ENCODE measurements at regions not wholly inside any gene's neighbourhood (a gene's known extent, or its start where the extent isn't known, plus 50 kb on each side); places are given as distances from the start of the nearest gene placed in this dataset.

DNA sequence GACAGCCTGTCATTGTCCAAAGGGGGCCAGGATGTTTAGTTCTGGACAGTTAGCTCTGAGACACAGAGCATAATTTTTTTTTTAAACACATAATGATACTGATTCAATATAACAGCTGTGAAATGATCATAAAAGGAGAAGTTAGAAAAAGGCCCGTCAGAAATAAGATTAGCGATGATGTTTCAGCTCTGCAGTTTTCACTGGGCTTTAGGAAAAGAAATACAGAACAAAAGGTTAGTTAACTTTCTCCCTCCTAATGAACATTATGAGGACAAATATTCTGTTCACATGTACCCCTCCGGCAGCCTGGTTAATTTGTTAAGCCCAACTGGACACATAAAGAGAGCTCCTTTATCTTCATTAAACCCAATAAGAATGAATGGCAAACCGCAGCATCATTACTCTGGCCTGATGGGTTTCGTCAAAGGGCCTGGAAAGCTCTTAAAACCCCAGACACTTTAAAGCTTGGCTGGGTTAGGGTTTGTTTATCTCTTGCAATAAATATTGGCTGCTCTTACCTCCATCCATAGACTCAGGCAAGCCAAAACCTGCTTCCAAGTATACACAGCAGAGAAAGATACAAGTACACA lies 394.6 kb downstream of the KIF16B start:
- H3K27me3 ChIP-seq: no peaks in the 10 kb centered on the region
- intact Hi-C loops (cut with DNase I): no loop called here
- H3K4me3 ChIP-seq: no peak overlapping the region
- DNase-seq (ENCODE audit: extremely low spot score): no peak
- H3K27ac ChIP-seq (replicated peaks in 1 of 4): no peak overlapping the region
- WGBS: 42% methylated on average over 5 of the region's 5 CpGs
- no peak for TF ChIP-seq POLR2A (IDR thresholded peaks at IDR 0.05; ENCODE audit: low read depth)
- no peak for TF ChIP-seq POLR2AphosphoS5 (IDR thresholded peaks at IDR 0.05)
- TF ChIP-seq, protein P1, sequence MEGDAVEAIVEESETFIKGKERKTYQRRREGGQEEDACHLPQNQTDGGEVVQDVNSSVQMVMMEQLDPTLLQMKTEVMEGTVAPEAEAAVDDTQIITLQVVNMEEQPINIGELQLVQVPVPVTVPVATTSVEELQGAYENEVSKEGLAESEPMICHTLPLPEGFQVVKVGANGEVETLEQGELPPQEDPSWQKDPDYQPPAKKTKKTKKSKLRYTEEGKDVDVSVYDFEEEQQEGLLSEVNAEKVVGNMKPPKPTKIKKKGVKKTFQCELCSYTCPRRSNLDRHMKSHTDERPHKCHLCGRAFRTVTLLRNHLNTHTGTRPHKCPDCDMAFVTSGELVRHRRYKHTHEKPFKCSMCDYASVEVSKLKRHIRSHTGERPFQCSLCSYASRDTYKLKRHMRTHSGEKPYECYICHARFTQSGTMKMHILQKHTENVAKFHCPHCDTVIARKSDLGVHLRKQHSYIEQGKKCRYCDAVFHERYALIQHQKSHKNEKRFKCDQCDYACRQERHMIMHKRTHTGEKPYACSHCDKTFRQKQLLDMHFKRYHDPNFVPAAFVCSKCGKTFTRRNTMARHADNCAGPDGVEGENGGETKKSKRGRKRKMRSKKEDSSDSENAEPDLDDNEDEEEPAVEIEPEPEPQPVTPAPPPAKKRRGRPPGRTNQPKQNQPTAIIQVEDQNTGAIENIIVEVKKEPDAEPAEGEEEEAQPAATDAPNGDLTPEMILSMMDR (IDR thresholded peaks at IDR 0.05): no peak
- no peak for TF ChIP-seq EP300 (IDR thresholded peaks at IDR 0.05)
- no peaks in the 10 kb centered on the region for H3K36me3 ChIP-seq
- H3K4me1 ChIP-seq: no peaks in the 10 kb centered on the region
- H3K9me3 ChIP-seq: peaks cover 0 to 8% (median 2%) of the 10 kb centered on the region in 4 donors

DNA sequence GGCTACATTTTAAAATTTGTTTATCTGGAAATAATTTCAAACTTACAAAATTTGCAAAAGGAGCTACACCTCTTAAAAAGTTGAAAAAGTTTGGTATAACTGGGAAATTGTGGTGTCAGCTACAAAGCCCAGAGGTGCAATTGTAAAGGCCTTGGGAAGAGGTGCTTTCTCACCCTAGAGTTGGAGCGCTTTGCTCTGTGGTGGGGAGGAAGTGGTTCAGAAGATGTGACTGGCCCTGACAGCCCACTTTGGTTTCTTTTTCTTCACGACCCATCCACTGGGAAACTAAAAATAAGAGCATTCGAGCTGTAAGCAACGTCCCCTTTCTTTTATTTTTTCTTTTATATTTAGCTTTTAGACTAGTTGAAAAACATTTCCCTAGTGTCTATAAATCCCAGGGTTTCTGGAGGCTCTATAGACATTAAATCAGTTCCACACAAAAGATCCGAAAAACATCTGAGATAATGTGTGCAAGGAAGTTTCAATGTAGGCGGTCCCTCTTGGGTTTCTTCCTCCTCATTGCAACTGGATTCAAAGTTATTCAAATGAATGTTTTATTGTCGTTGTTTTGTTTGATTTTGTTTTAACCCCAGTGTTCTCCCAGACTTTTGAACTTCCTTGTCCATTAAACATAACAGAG lies 397.8 kb downstream of the KIF16B start:
- TF ChIP-seq POLR2A (IDR thresholded peaks at IDR 0.05; ENCODE audit: low read depth) (no peak), POLR2AphosphoS5 (IDR thresholded peaks at IDR 0.05) (no peak), EP300 (IDR thresholded peaks at IDR 0.05) (no peak)
- TF ChIP-seq, protein P1 (IDR thresholded peaks at IDR 0.05): no peak
- peak; percentile 45 for DNase-seq (ENCODE audit: extremely low spot score)
- H3K27ac ChIP-seq (replicated peaks in 1 of 4): no peak overlapping the region
- intact Hi-C loops (cut with DNase I): no loop called here
- no peaks in the 10 kb centered on the region for H3K4me1 ChIP-seq
- peaks cover 0 to 8% (median 2%) of the 10 kb centered on the region in 4 donors for H3K9me3 ChIP-seq
- no peaks in the 10 kb centered on the region for H3K36me3 ChIP-seq
- 75% methylated on average over 7 of the region's 7 CpGs for WGBS
- no peak overlapping the region for H3K4me3 ChIP-seq
- H3K27me3 ChIP-seq: no peaks in the 10 kb centered on the region

DNA sequence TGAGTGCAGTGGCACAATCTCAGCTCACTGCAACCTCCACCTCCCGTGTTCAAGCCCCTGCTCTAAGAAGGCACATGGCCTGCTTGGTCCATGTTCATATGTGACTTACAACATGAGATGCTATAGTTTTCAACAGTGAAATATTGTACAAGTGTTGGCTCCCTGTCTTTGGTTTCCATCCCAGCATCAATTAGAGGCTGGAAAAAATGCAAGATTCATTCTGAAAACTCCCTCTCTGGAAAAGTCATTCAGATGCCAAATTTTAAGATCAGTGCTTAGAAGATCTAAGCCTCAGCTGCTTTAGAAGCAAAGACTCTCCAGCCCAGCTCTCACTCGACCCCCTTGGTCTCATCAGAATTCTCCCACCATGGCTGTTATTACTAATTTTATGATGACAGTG lies 398.9 kb downstream of the KIF16B start:
- TF ChIP-seq POLR2A (IDR thresholded peaks at IDR 0.05; ENCODE audit: low read depth) (no peak), POLR2AphosphoS5 (IDR thresholded peaks at IDR 0.05) (no peak), EP300 (IDR thresholded peaks at IDR 0.05) (no peak)
- TF ChIP-seq, protein P1 (IDR thresholded peaks at IDR 0.05): no peak
- peak; percentile 64 for DNase-seq (ENCODE audit: extremely low spot score)
- Histone ChIP-seq H3K9me3 (peaks cover 0 to 4% (median 2%) of the 10 kb centered on the region in 4 donors), H3K36me3 (no peaks in the 10 kb centered on the region), H3K4me1 (no peaks in the 10 kb centered on the region), H3K27me3 (no peaks in the 10 kb centered on the region), H3K27ac (replicated peaks in 1 of 4) (no peak overlapping the region), H3K4me3 (no peak overlapping the region)
- 82% methylated on average over 2 of the region's 2 CpGs for WGBS
- intact Hi-C loops (cut with DNase I): no loop called here

GRCh38 chr20:16173044-16173443 lies 400.2 kb downstream of the KIF16B start:
- no peak for TF ChIP-seq POLR2AphosphoS5 (IDR thresholded peaks at IDR 0.05)
- TF ChIP-seq, protein P1 (IDR thresholded peaks at IDR 0.05): no peak
- no peak for TF ChIP-seq EP300 (IDR thresholded peaks at IDR 0.05)
- no peak for TF ChIP-seq POLR2A (IDR thresholded peaks at IDR 0.05; ENCODE audit: low read depth)
- Histone ChIP-seq H3K27me3 (no peaks in the 10 kb centered on the region), H3K4me3 (no peak overlapping the region), H3K4me1 (no peaks in the 10 kb centered on the region), H3K27ac (replicated peaks in 1 of 4) (no peak overlapping the region), H3K9me3 (peaks cover 0 to 4% (median 2%) of the 10 kb centered on the region in 4 donors), H3K36me3 (no peaks in the 10 kb centered on the region)
- 71% methylated on average over 4 of the region's 4 CpGs for WGBS
- DNase-seq (ENCODE audit: extremely low spot score): no peak
- intact Hi-C loops (cut with DNase I): no loop called here

All from esophagus muscularis mucosa (tissue), 4 donors.